BE2C (cell line): ENCODE measurements at regions not wholly inside any gene's neighbourhood (a gene's known extent, or its start where the extent isn't known, plus 50 kb on each side); places are given as distances from the start of the nearest gene placed in this dataset.

ENCODE experiments used
- DNase-seq: peaks from one replicate; pipeline ENCODE4 v3.0.0-alpha.2; 2020
- H3K27me3 ChIP-seq: fragments of 250-450 bp; sonication (Bioruptor Pico); 2 replicates; pipeline ENCODE4 v1.5.1; 2020; ENCODE audit warnings: mild to moderate bottlenecking
- H3K36me3 ChIP-seq: fragments of 250-450 bp; sonication (Bioruptor Pico); 2 replicates; pipeline ENCODE4 v1.5.1; 2020; ENCODE audit warnings: mild to moderate bottlenecking
- H3K4me1 ChIP-seq: fragments of 250-450 bp; sonication (Bioruptor Pico); 2 replicates; pipeline ENCODE4 v1.5.1; 2020
- H3K4me3 ChIP-seq: 2 replicates; pipeline ENCODE4 v1.5.1; 2011; ENCODE audit warnings: low read depth, low read length
- H3K9me3 ChIP-seq: fragments of 250-450 bp; sonication (Bioruptor Pico); 2 replicates; pipeline ENCODE4 v1.5.1; 2020
- CTCF ChIP-seq: IDR thresholded peaks from 2 replicates; pipeline ENCODE4 v1.5.1; 2012; ENCODE audit warnings: mild to moderate bottlenecking, low read depth, low read length

DNA sequence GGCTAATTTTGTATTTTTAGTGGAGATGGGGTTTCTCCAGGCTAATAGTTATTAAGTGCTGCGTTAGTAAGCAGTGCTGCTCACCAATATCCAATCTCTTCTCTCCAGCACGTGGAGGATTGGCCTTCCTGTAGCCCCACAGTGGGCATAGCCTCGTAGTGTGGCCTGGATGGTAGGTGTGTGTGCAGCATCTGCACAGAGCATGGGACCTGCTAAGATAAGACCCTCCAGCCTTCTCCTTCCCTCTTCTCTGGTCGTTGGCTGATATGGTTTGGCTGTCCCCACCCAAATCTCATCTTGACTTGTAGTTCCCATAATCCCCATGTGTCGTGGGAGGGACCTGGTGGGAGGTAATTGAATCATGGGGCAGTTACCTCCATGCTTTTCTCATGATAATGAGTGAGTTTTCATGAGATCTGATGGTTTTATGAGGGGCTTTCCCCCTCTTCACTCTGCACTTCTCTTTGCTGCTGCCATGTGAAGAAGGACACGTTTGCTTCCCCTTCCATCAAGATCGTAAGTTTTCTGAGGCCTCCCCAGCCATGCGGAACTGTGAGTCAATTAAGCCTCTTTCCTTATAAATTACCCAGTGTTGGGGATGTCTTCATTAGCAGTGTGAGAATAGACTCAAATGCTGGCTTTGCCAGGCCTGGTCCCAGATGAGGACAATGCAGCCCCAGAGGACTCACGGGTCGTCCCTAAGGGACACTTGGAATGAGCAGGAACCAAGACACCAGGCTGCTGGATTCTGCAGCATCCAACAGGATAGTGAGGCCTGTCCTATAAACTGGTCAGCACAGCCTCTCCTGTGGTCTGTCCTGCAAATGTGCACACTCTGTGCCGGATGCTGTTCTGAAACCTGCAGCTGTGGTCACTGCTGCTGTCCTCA lies 63.4 kb upstream of the AFDN start:
- Histone ChIP-seq H3K36me3 (no peaks in the 10 kb centered on the region), H3K4me1 (no peaks in the 10 kb centered on the region; the same call in 1 of the 2 replicates), H3K27me3 (no peaks in the 10 kb centered on the region), H3K9me3 (no peaks in the 10 kb centered on the region), H3K4me3 (no peak overlapping the region)
- no peak for DNase-seq
- no peak for TF ChIP-seq CTCF

- Histone ChIP-seq H3K9me3 (no peaks in the 10 kb centered on the region), H3K36me3 (no peaks in the 10 kb centered on the region), H3K4me3 (no peak overlapping the region), H3K27me3 (no peaks in the 10 kb centered on the region), H3K4me1 (no peaks in the 10 kb centered on the region; the same call in 1 of the 2 replicates)
- no peak for DNase-seq
- no peak for TF ChIP-seq CTCF
Measured at GRCh38 chr6:167764215-167764614, 62.5 kb upstream of the AFDN start.

GRCh38 chr6:167764713-167765479 lies 61.8 kb upstream of the AFDN start:
- no peaks in the 10 kb centered on the region for H3K27me3 ChIP-seq
- no peak for DNase-seq
- no peak for TF ChIP-seq CTCF
- no peaks in the 10 kb centered on the region; the same call in 1 of the 2 replicates for H3K4me1 ChIP-seq
- H3K4me3 ChIP-seq = no peak overlapping the region
- no peaks in the 10 kb centered on the region for H3K9me3 ChIP-seq
- no peaks in the 10 kb centered on the region for H3K36me3 ChIP-seq

DNA sequence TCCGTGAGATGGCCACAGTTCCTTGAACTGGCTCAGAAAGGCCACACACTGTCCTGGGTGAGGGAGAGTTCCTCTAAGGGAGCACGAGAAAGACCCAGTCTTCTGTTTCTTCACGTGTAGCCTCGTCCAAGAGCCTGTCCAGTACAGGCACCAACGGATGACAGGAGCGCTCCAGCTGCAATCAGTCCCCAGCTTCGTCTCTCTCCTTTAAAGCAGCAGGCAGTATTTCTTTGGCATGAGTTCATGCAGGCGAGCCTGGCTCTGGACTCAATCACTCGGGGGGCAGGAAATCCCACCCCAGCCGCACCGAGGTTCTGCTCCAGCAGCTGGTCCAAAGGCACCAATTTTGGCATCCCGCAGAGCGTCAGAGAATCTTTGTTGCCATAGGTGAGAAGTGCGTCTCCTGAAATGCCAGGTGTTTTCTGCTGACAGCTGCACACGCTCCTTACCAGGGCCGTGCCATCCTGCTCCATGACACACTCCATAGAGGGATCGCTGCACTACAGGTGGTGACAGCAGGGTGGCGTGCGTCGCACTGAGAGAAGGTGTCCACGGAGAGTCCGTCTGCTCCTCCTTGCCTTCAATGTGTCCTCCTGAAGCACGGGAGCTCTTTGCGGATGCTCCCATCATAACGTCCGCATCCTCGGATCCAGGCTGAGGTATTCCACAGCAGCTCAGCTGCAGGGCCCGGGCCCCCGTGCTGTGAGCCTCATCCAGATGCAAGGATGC lies 59.6 kb upstream of the AFDN start:
- DNase-seq = peak; percentile 52
- Histone ChIP-seq H3K9me3 (no peaks in the 10 kb centered on the region), H3K4me1 (no peaks in the 10 kb centered on the region; the same call in 1 of the 2 replicates), H3K27me3 (no peaks in the 10 kb centered on the region), H3K36me3 (no peaks in the 10 kb centered on the region), H3K4me3 (no peak overlapping the region)
- peak; percentile 55 for TF ChIP-seq CTCF

DNA sequence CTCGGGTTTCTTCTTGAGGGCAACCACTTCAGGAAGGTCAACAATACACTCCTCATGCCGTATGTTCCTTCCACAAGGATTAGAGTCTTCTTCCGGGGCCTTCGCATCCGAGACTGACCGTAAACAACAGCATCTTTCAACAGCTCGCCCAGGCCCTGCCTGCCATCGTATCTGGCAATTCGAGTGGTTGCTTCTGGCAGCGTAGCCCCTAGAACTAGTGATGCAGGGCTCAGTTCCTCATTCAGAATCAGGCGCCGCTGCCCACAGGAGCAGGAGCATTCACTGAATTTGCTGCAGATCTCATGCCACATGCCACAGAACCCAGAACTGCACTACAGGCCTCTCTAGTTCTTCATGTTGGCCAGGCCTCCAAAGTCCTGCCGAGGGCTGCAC lies 59.0 kb upstream of the AFDN start:
- no peaks in the 10 kb centered on the region for H3K27me3 ChIP-seq
- TF ChIP-seq CTCF = no peak
- no peak for DNase-seq
- H3K4me1 ChIP-seq = no peaks in the 10 kb centered on the region; the same call in 1 of the 2 replicates
- H3K9me3 ChIP-seq = no peaks in the 10 kb centered on the region
- H3K4me3 ChIP-seq = no peak overlapping the region
- no peaks in the 10 kb centered on the region for H3K36me3 ChIP-seq
